Sigmoid colon (tissue), 4 donors: ENCODE measurements at regions not wholly inside any gene's neighbourhood (a gene's known extent, or its start where the extent isn't known, plus 50 kb on each side); places are given as distances from the start of the nearest gene placed in this dataset.

ENCODE experiments used
- CTCF ChIP-seq, 4 experiments: fragments of 450-650 bp in 3 of 4; fragments of 200-600 bp in 1 of 4; IDR thresholded peaks; one replicate each; pipeline ENCODE4 v1.5.1; 2016 to 2019; ENCODE audit warnings: antibody characterized with exemption in 4 of 4, mild to moderate bottlenecking in 3 of 4, moderate library complexity in 2 of 4
- EP300 ChIP-seq, 4 donors: sonication (generic); formaldehyde crosslinking; IDR thresholded peaks; one replicate each; pipeline ENCODE4 v1.6.1; 2017; ENCODE audit warnings: antibody characterized with exemption in 4 of 4
- POLR2A ChIP-seq, 2 donors: fragments of 450-650 bp; IDR thresholded peaks; one replicate each; pipeline ENCODE4 v1.6.1; 2016; ENCODE audit warnings: antibody characterized with exemption in 2 of 2, mild to moderate bottlenecking in 2 of 2, moderate library complexity in 2 of 2
- POLR2AphosphoS5 ChIP-seq, 4 donors: sonication (generic); formaldehyde crosslinking; IDR thresholded peaks; one replicate each; pipeline ENCODE4 v1.6.1; 2017; ENCODE audit warnings: antibody characterized with exemption in 4 of 4

GRCh38 chr3:44021651-44022594, 219.8 kb upstream of the TOPAZ1 start:
- TF ChIP-seq CTCF (IDR thresholded peaks at IDR 0.05) (no peak), POLR2A (IDR thresholded peaks at IDR 0.05) (no peak), EP300 (IDR thresholded peaks at IDR 0.05) (no peak), POLR2AphosphoS5 (IDR thresholded peaks at IDR 0.05) (no peak)
